WERI-Rb-1 (cell line): ENCODE measurements at regions not wholly inside any gene's neighbourhood (a gene's known extent, or its start where the extent isn't known, plus 50 kb on each side); places are given as distances from the start of the nearest gene placed in this dataset.

Source experiments
- DNase-seq: peaks from one replicate; pipeline ENCODE4 v3.0.0-alpha.2; 2020
- H3K27ac ChIP-seq: fragments of 250-450 bp; sonication (Bioruptor Pico); 2 replicates; pipeline ENCODE4 v1.5.1; 2020; ENCODE audit warnings: mild to moderate bottlenecking, moderate library complexity
- H3K27me3 ChIP-seq: fragments of 250-450 bp; sonication (Bioruptor Pico); 2 replicates; pipeline ENCODE4 v1.5.1; 2021; ENCODE audit warnings: mild to moderate bottlenecking, low read depth, moderate library complexity; ENCODE audit not compliant: insufficient read depth, severe bottlenecking
- H3K36me3 ChIP-seq: fragments of 250-450 bp; sonication (Bioruptor Pico); 2 replicates; pipeline ENCODE4 v1.5.1; 2020; ENCODE audit warnings: mild to moderate bottlenecking, moderate library complexity
- H3K4me3 ChIP-seq: 2 replicates; pipeline ENCODE4 v1.5.1; 2011; ENCODE audit warnings: low read depth, mild to moderate bottlenecking, control low read depth, low read length
- H3K9me3 ChIP-seq: fragments of 250-450 bp; sonication (Bioruptor Pico); 2 replicates; pipeline ENCODE4 v1.5.1; 2021; ENCODE audit warnings: mild to moderate bottlenecking, moderate library complexity; ENCODE audit not compliant: severe bottlenecking
- CTCF ChIP-seq: IDR thresholded peaks from 2 replicates; pipeline ENCODE4 v1.5.1; 2011; ENCODE audit warnings: low read depth, mild to moderate bottlenecking, control low read depth, inconsistent platforms, low read length

GRCh38 chr2:185441486-185442005 is 297.1 kb upstream of the FSIP2 start:
- no peak for TF ChIP-seq CTCF
- Histone ChIP-seq H3K27ac (no peak overlapping the region), H3K9me3 (no peaks in the 10 kb centered on the region), H3K4me3 (no peak overlapping the region), H3K36me3 (no peaks in the 10 kb centered on the region), H3K27me3 (no peaks in the 10 kb centered on the region)
- no peak for DNase-seq

- Histone ChIP-seq H3K27me3 (no peaks in the 10 kb centered on the region), H3K4me3 (no peak overlapping the region), H3K9me3 (no peaks in the 10 kb centered on the region), H3K36me3 (no peaks in the 10 kb centered on the region), H3K27ac (no peak overlapping the region)
- DNase-seq = no peak
- no peak for TF ChIP-seq CTCF
Observed at GRCh38 chr2:185456517-185456916, 282.1 kb upstream of the FSIP2 start.

- Histone ChIP-seq H3K36me3 (no peaks in the 10 kb centered on the region), H3K27me3 (no peaks in the 10 kb centered on the region), H3K4me3 (no peak overlapping the region), H3K9me3 (no peaks in the 10 kb centered on the region), H3K27ac (no peak overlapping the region)
- no peak for TF ChIP-seq CTCF
- DNase-seq = no peak
Observed at GRCh38 chr2:185463481-185463880, 275.1 kb upstream of the FSIP2 start.

- no peak for TF ChIP-seq CTCF
- Histone ChIP-seq H3K27ac (no peak overlapping the region), H3K9me3 (no peaks in the 10 kb centered on the region), H3K27me3 (no peaks in the 10 kb centered on the region), H3K36me3 (no peaks in the 10 kb centered on the region), H3K4me3 (no peak overlapping the region)
- no peak for DNase-seq
Observed at GRCh38 chr2:185466915-185467314, 271.7 kb upstream of the FSIP2 start.

GRCh38 chr2:185471441-185471840 is 267.2 kb upstream of the FSIP2 start:
- TF ChIP-seq CTCF = no peak
- H3K36me3 ChIP-seq = no peaks in the 10 kb centered on the region
- no peak for DNase-seq

GRCh38 chr2:185472574-185472973 is 266.0 kb upstream of the FSIP2 start:
- H3K36me3 ChIP-seq = no peaks in the 10 kb centered on the region
- no peak overlapping the region for H3K4me3 ChIP-seq
- no peak for TF ChIP-seq CTCF
- no peaks in the 10 kb centered on the region for H3K9me3 ChIP-seq
- no peaks in the 10 kb centered on the region for H3K27me3 ChIP-seq
- H3K27ac ChIP-seq = no peak overlapping the region
- DNase-seq = no peak

More at GRCh38 chr2:185471441-185471840, 267.2 kb upstream of the FSIP2 start:
- Histone ChIP-seq H3K27ac (no peak overlapping the region), H3K9me3 (no peaks in the 10 kb centered on the region), H3K4me3 (no peak overlapping the region), H3K27me3 (no peaks in the 10 kb centered on the region)
